ENCODE measurements at regions not wholly inside any gene's neighbourhood (a gene's known extent, or its start where the extent isn't known, plus 50 kb on each side); places are given as distances from the start of the nearest gene placed in this dataset.
"Not testable (repeated sequence)": the region's sequence is repeated elsewhere in the genome, so short reads cannot be mapped to it uniquely, and the experiment has no call there.

DNA sequence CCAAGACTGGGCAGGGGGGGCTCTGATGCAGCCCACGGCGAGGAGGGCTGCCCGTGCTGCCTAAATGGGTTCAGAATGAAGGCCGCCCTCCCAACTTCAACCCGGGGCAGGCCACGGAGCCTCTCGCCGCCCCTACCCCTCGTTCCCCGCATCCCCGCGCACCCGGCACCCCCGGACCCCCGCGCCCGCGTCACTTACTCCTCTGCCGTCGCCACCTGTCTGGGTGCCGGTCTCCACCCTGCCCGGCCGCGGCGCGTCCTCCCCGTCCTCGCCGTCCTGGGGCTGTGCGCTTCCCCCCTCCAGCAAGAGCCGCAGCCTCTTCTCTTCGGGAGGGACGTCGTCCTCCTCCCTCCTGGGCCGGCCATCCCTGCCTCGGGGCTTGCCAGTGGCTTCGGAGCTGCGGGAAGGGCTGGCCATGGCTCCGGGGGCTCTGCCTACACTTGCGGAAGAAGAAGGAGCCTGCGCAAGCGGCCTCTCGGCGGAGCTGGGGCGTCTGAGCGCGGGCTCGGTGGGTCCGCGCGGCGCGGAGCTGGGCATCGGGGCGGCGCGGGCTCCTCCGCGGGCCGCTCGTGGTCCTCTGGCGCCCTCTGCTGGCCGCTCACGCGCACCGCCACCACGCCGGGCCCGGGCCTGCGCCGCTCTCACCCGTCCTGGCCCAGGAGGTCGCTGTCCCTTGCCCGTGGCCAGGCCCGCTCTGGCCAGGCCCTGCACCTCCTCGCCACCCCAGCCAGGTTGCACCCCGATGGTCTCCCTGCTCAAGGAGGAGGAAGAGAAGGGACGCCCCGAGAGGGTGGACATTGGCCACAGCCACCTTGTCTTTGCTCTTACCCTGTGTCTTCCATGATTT, 59.3 kb upstream of the CLEC6A start:
- 13% methylated on average over 1 of the region's 79 CpGs for WGBS
- TF ChIP-seq, protein P1, sequence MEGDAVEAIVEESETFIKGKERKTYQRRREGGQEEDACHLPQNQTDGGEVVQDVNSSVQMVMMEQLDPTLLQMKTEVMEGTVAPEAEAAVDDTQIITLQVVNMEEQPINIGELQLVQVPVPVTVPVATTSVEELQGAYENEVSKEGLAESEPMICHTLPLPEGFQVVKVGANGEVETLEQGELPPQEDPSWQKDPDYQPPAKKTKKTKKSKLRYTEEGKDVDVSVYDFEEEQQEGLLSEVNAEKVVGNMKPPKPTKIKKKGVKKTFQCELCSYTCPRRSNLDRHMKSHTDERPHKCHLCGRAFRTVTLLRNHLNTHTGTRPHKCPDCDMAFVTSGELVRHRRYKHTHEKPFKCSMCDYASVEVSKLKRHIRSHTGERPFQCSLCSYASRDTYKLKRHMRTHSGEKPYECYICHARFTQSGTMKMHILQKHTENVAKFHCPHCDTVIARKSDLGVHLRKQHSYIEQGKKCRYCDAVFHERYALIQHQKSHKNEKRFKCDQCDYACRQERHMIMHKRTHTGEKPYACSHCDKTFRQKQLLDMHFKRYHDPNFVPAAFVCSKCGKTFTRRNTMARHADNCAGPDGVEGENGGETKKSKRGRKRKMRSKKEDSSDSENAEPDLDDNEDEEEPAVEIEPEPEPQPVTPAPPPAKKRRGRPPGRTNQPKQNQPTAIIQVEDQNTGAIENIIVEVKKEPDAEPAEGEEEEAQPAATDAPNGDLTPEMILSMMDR (IDR thresholded peaks at IDR 0.05), result peak in 1 of 2 donors; percentile 71
- not testable (repeated sequence) for H3K27ac ChIP-seq, H3K4me1 ChIP-seq, H3K36me3 ChIP-seq, H3K9me3 ChIP-seq, H3K27me3 ChIP-seq
- DNase-seq (ENCODE audit: low spot score in 2 of 2), result peak in 1 of 2 donors; percentile 69
- H3K4me3 ChIP-seq, result peak overlapping the region; percentile 41

DNA sequence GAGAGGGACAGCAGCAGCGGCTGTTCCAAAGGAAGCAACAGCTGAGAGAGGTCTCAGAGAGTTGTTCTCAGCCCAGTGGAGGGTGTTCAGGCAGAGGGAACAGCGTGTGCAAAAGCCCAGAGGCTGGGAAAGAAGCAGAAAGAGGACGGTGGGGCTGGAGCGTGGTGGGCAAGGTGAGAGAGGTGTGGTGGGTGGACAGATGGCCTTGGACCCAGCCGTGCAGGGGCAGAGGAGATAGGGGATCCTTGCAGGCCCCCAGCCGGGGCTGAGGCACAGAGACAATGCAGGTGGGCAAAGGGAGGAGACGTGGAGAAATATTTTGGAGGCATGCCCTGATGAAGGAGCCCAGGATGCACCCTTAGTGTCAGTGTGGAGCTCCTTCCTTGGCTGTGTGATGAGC, 58.4 kb upstream of the CLEC6A start:
- H3K4me1 ChIP-seq, H3K9me3 ChIP-seq, H3K36me3 ChIP-seq, H3K4me3 ChIP-seq, H3K27me3 ChIP-seq, H3K27ac ChIP-seq: not testable (repeated sequence)
- DNase-seq (ENCODE audit: low spot score in 2 of 2), result peak in 1 of 2 donors; percentile 57
- WGBS, result 64% methylated on average over 7 of the region's 7 CpGs

DNA sequence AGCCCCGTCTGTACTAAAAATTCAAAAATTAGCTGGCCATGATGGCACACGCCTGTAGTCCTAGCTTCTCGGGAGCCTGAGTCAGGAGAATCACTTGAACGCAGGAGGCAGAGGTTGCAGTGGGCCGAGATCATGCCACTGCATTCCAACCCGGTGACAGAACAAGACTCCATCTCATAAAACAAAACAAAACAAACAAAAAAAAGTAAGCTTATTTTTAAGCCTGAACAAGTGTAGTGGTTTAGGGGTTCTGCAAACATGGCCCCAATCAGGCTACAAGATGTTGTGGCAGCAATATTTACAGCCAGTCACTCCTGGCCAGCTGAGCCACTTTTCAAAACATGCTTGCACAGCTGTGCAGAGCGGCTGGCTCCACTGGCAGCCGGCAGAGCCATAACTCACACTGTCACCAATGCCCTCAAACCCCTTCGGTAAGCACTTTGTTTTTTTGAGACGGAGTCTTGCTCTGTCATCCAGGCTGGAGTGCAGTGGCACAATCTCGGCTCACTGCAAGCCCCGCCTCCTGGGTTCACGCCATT, 56.2 kb upstream of the CLEC6A start:
- not testable (repeated sequence) for H3K27ac ChIP-seq; DNase-seq (ENCODE audit: low spot score in 2 of 2); H3K36me3 ChIP-seq; H3K27me3 ChIP-seq; H3K4me1 ChIP-seq; H3K9me3 ChIP-seq; H3K4me3 ChIP-seq
- 74% methylated on average over 10 of the region's 13 CpGs for WGBS

DNA sequence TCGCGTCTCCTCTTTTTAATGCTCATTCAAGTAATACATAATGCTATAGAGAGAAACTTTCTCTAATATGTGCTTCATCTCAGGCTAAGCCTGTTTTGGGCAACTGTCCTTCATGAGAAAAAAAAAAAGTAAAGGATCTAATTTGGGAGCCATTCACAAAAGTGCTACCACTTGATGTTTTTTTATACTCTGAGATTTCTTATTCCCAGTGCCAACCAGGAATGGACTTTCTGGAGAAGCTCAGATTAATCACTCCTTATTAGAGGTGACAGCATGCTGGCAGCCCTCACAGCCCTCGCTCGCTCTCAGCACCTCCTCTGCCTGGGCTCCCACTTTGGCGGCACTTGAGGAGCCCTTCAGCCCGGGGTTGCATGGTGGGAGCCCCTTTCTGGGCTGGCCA, 51.9 kb upstream of the CLEC6A start:
- not testable (repeated sequence) for DNase-seq (ENCODE audit: low spot score in 2 of 2); H3K36me3 ChIP-seq; H3K27ac ChIP-seq; H3K4me3 ChIP-seq; H3K4me1 ChIP-seq; H3K9me3 ChIP-seq; H3K27me3 ChIP-seq
- 88% methylated on average over 6 of the region's 6 CpGs for WGBS

DNA sequence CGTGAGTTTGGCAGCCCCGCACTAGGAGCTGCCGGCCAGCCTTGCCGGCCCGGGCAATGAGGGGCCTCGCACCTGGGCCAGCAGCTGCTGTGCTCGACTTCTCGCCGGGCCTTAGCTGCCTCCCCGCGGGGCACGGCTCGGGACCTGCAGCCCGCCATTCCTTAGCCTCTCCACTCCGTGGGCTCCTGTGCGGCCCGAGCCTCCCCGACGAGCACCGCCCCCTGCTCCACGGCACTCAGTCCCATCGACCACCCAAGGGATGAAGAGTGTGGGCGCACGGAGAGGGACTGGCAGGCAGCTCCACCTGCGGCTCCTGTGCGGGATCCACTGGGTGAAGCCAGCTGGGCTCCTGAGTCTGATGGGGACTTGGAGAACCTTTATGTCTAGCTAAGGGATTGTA, 51.4 kb upstream of the CLEC6A start:
- not testable (repeated sequence) for H3K4me3 ChIP-seq; H3K36me3 ChIP-seq; H3K27me3 ChIP-seq; H3K4me1 ChIP-seq; H3K9me3 ChIP-seq; DNase-seq (ENCODE audit: low spot score in 2 of 2); H3K27ac ChIP-seq
- WGBS, result 80% methylated on average over 1 of the region's 26 CpGs
